ENCODE measurements at regions not wholly inside any gene's neighbourhood (a gene's known extent, or its start where the extent isn't known, plus 50 kb on each side); places are given as distances from the start of the nearest gene placed in this dataset.

- no peak for ATAC-seq
These were observed 612.7 kb downstream of the TBL1XR1 start for GRCh38 chr3:176584413-176585176.

GRCh38 chr3:176583956-176584355 lies 613.3 kb downstream of the TBL1XR1 start:
- ATAC-seq (no peak), DNase-seq (no peak), FAIRE-seq (no peak)
- no peak overlapping the region for H3K27ac ChIP-seq
- 83 to 86% methylated on average over 1 of the region's 1 CpG for WGBS, 2 donors
- no peaks in the 10 kb centered on the region for H3K27me3 ChIP-seq
- no peaks in the 10 kb centered on the region for H3K36me3 ChIP-seq
- no peak overlapping the region for H3K4me3 ChIP-seq
- intact Hi-C loops (cut with DNase I), result no loop called here
- TF ChIP-seq CTCF (IDR thresholded peaks at IDR 0.05), result no peak
- H3K4me1 ChIP-seq, result no peaks in the 10 kb centered on the region
- no peaks in the 10 kb centered on the region for H3K9me3 ChIP-seq

More at GRCh38 chr3:176584413-176585176, 612.7 kb downstream of the TBL1XR1 start:
- no peak for DNase-seq
- Histone ChIP-seq H3K27ac (no peak overlapping the region), H3K36me3 (no peaks in the 10 kb centered on the region), H3K4me1 (no peaks in the 10 kb centered on the region), H3K27me3 (no peaks in the 10 kb centered on the region), H3K4me3 (no peak overlapping the region), H3K9me3 (no peaks in the 10 kb centered on the region)
- FAIRE-seq, result no peak
- no peak for TF ChIP-seq CTCF (IDR thresholded peaks at IDR 0.05)
- intact Hi-C loops (cut with DNase I), result no loop called here

DNA sequence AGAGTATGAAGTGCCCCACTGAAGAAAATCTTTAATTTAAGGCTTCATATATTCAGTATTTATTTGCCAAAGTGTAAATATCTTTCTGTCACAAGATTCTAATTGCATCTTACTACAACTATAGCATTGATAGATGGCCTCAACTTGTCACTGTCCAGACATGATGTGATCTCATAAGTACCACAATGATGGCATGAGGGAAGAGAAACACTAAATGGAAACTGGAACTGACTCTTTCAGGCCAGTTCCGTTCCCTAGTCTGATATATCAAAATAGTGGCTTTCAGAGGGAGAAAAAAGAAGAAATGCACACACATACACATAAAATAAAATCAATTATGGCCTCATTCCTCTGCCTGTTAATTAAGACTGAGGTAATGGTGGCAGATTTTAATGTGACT lies 615.7 kb downstream of the TBL1XR1 start:
- Histone ChIP-seq H3K36me3 (no peaks in the 10 kb centered on the region), H3K4me3 (no peak overlapping the region), H3K27ac (no peak overlapping the region), H3K4me1 (no peaks in the 10 kb centered on the region), H3K9me3 (no peaks in the 10 kb centered on the region), H3K27me3 (no peaks in the 10 kb centered on the region)
- no peak for DNase-seq
- TF ChIP-seq CTCF (IDR thresholded peaks at IDR 0.05), result no peak
- WGBS, 2 donors, result 87 to 94% methylated on average over 1 of the region's 1 CpG
- no peak for ATAC-seq
- FAIRE-seq, result no peak
- intact Hi-C loops (cut with DNase I), result no loop called here

GRCh38 chr3:176579711-176580185 lies 617.5 kb downstream of the TBL1XR1 start:
- ATAC-seq, result no peak
- intact Hi-C loops (cut with DNase I), result no loop called here
- 93 to 95% methylated on average over 2 of the region's 2 CpGs for WGBS, 2 donors
- no peaks in the 10 kb centered on the region for H3K27me3 ChIP-seq
- H3K27ac ChIP-seq, result no peak overlapping the region
- TF ChIP-seq CTCF (IDR thresholded peaks at IDR 0.05), result no peak
- no peak for FAIRE-seq
- H3K36me3 ChIP-seq, result no peaks in the 10 kb centered on the region
- no peak for DNase-seq
- H3K4me3 ChIP-seq, result no peak overlapping the region
- no peaks in the 10 kb centered on the region for H3K4me1 ChIP-seq
- no peaks in the 10 kb centered on the region for H3K9me3 ChIP-seq

DNA sequence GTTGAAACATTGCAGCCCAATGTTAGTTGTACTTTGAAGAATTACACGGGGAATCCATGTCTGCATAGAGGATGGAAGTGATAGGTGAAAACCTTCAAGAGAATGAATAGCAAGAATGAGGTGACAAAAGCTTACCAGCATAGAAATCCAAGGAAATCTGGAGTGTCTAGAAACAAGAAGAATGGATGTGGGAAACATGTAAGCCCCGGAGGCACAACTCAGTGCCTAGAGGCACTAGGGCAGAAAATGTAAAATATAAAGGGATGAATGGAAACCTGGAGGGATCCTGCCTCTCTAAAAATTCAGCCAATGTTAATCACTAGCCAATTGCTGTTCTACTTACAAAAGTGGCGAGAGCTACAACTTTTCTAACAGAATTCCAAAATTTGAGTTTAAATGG lies 619.0 kb downstream of the TBL1XR1 start:
- H3K27ac ChIP-seq, result no peak overlapping the region
- no peaks in the 10 kb centered on the region for H3K4me1 ChIP-seq
- no peaks in the 10 kb centered on the region for H3K27me3 ChIP-seq
- H3K36me3 ChIP-seq, result no peaks in the 10 kb centered on the region
- H3K4me3 ChIP-seq, result no peak overlapping the region
- intact Hi-C loops (cut with DNase I), result no loop called here
- WGBS, 2 donors, result 90% methylated on average over 3 of the region's 3 CpGs
- ATAC-seq (no peak), DNase-seq (no peak), FAIRE-seq (no peak)
- H3K9me3 ChIP-seq, result no peaks in the 10 kb centered on the region
- no peak for TF ChIP-seq CTCF (IDR thresholded peaks at IDR 0.05)
